PC-9 (cell line): ENCODE measurements at regions not wholly inside any gene's neighbourhood (a gene's known extent, or its start where the extent isn't known, plus 50 kb on each side); places are given as distances from the start of the nearest gene placed in this dataset.

Experiments used
- BruUV-seq: library from RNA; stranded (reverse); fragments of 400-500 nt; replicated peaks from 2 replicates; lab custom pipeline; 2021; lab: Mats Ljungman, UMichigan
- CTCF ChIA-PET: fragments of 300-600 bp; sonication (Branson Sonifier 250); formaldehyde crosslinking; loops from one replicate; lab custom pipeline; 2022; ENCODE audit warnings: antibody characterized with exemption; lab: Charles Lee
- POLR2A ChIA-PET: fragments of 300-600 bp; sonication (Branson Sonifier 250); formaldehyde crosslinking; loops from one replicate; lab custom pipeline; 2022; ENCODE audit warnings: antibody characterized with exemption; ENCODE audit not compliant: unreplicated experiment; lab: Charles Lee
- DNase-seq, 2 experiments: peaks; one replicate each; pipeline versions ENCODE4 v3.0.0 to v3.0.0-alpha.2; 2015 to 2022; ENCODE audit warnings: mixed read lengths in 1 of 2
- H2AFZ ChIP-seq: fragments of 200-600 bp; sonication (generic); 2 replicates; pipeline ENCODE4 v1.8.1; 2017; ENCODE audit warnings: antibody characterized with exemption
- H3F3A ChIP-seq: fragments of 200-600 bp; sonication (generic); 2 replicates; pipeline ENCODE4 v1.8.1; 2017; ENCODE audit warnings: antibody characterized with exemption, mild to moderate bottlenecking, low read depth; ENCODE audit not compliant: insufficient read depth
- H3K27ac ChIP-seq: fragments of 200-600 bp; sonication (generic); 2 replicates; pipeline ENCODE4 v1.6.1; 2016; ENCODE audit warnings: mixed run types
- H3K27me3 ChIP-seq: fragments of 200-600 bp; sonication (generic); 2 replicates; pipeline ENCODE4 v1.6.1; 2016; ENCODE audit warnings: low read depth, mixed run types; ENCODE audit not compliant: insufficient read depth
- H3K36me3 ChIP-seq: fragments of 200-600 bp; sonication (generic); 2 replicates; pipeline ENCODE4 v1.6.1; 2016; ENCODE audit warnings: low read depth, mixed run types
- H3K4me1 ChIP-seq: fragments of 200-600 bp; sonication (generic); replicated peaks from 2 replicates; pipeline ENCODE4 v1.6.1; 2016; ENCODE audit warnings: mixed run types; ENCODE audit not compliant: insufficient read depth
- H3K4me2 ChIP-seq: fragments of 200-600 bp; sonication (generic); 2 replicates; pipeline ENCODE4 v1.6.1; 2017; ENCODE audit warnings: mixed run types
- H3K4me3 ChIP-seq: fragments of 200-600 bp; sonication (generic); 2 replicates; pipeline ENCODE4 v1.6.1; 2016; ENCODE audit warnings: mixed run types
- H3K79me2 ChIP-seq: fragments of 200-600 bp; sonication (generic); 2 replicates; pipeline ENCODE4 v1.6.1; 2017; ENCODE audit warnings: low read depth, mixed run types
- H3K9me2 ChIP-seq: fragments of 200-600 bp; sonication (generic); 2 replicates; pipeline ENCODE4 v1.8.1; 2017; ENCODE audit warnings: mild to moderate bottlenecking; ENCODE audit not compliant: insufficient read depth
- H3K9me3 ChIP-seq: fragments of 200-600 bp; sonication (generic); 2 replicates; pipeline ENCODE4 v1.8.1; 2016; ENCODE audit warnings: low read depth; ENCODE audit not compliant: insufficient read depth
- H4K20me1 ChIP-seq: fragments of 200-600 bp; sonication (generic); 2 replicates; pipeline ENCODE4 v1.8.1; 2017; ENCODE audit not compliant: insufficient read depth
- CTCF ChIP-seq: fragments of 200-600 bp; sonication (generic); conservative IDR thresholded peaks from 2 replicates; pipeline ENCODE4 v1.6.1; 2017; ENCODE audit warnings: mixed run types, antibody characterized with exemption, mild to moderate bottlenecking, moderate library complexity
- EZH2 ChIP-seq: fragments of 200-600 bp; sonication (generic); IDR thresholded peaks from 2 replicates; pipeline ENCODE4 v1.8.0; 2017; ENCODE audit warnings: antibody characterized with exemption, low read depth
- intact Hi-C: fragments of 100-400 bp; cut with micrococcal nuclease; formaldehyde crosslinking; loops from one replicate; pipeline ENCODE4 v1.10.0; 2022; ENCODE audit not compliant: unreplicated experiment

GRCh38 chr9:88892724-88893123 lies 98.5 kb upstream of the S1PR3 start:
- Histone ChIP-seq H3K9me2 (no peaks in the 10 kb centered on the region), H3K4me1 (peaks cover 4% of the 10 kb centered on the region), H3F3A (no peaks in the 10 kb centered on the region), H2AFZ (no peak overlapping the region), H3K27ac (no peak overlapping the region), H3K4me3 (no peak overlapping the region), H3K9me3 (0 out of 2 replicates have a peak, but pooled peaks cover 4% of the 10 kb centered on the region), H3K79me2 (no peaks in the 10 kb centered on the region), H4K20me1 (no peaks in the 10 kb centered on the region), H3K27me3 (no peaks in the 10 kb centered on the region), H3K4me2 (no peak overlapping the region), H3K36me3 (no peaks in the 10 kb centered on the region)
- intact Hi-C loops = no loop called here
- ChIA-PET POLR2A (no interaction called here), CTCF (no interaction called here)
- no TSS peak for BruUV-seq
- no peak for DNase-seq
- TF ChIP-seq CTCF (no peak), EZH2 (no peak)

- Histone ChIP-seq H2AFZ (no peak overlapping the region), H3K4me2 (no peak overlapping the region), H3F3A (no peaks in the 10 kb centered on the region), H3K27ac (no peak overlapping the region), H3K79me2 (no peaks in the 10 kb centered on the region), H3K27me3 (no peaks in the 10 kb centered on the region), H3K9me2 (no peaks in the 10 kb centered on the region), H3K4me1 (no peaks in the 10 kb centered on the region), H3K4me3 (no peak overlapping the region), H3K36me3 (no peaks in the 10 kb centered on the region), H4K20me1 (no peaks in the 10 kb centered on the region), H3K9me3 (no peaks in the 10 kb centered on the region)
- POLR2A ChIA-PET = interaction anchor here (0.7 kb wide), 1 partner anchor 362 kb away, joined by 12 read pairs; the partner anchor contains the start of gene NXNL2
- BruUV-seq = no TSS peak
- TF ChIP-seq CTCF (no peak), EZH2 (no peak)
- no peak for DNase-seq
- intact Hi-C loops = no loop called here
- CTCF ChIA-PET = no interaction called here
Observed at GRCh38 chr9:88897081-88897480, 94.2 kb upstream of the S1PR3 start.

GRCh38 chr9:88898039-88898720 lies 93.1 kb upstream of the S1PR3 start:
- no peaks in the 10 kb centered on the region for H3K79me2 ChIP-seq
- H3K27ac ChIP-seq = no peak overlapping the region
- no peak overlapping the region for H3K4me2 ChIP-seq
- TF ChIP-seq CTCF = no peak
- TF ChIP-seq EZH2 = no peak
- H3K9me2 ChIP-seq = no peaks in the 10 kb centered on the region
- no peak for DNase-seq
- H3K27me3 ChIP-seq = no peaks in the 10 kb centered on the region
- no peaks in the 10 kb centered on the region for H3F3A ChIP-seq
- ChIA-PET CTCF (no interaction called here), POLR2A (no interaction called here)
- H3K4me1 ChIP-seq = no peaks in the 10 kb centered on the region
- no peaks in the 10 kb centered on the region for H4K20me1 ChIP-seq
- no peak overlapping the region for H3K4me3 ChIP-seq
- intact Hi-C loops = no loop called here
- H2AFZ ChIP-seq = no peak overlapping the region
- no peaks in the 10 kb centered on the region for H3K36me3 ChIP-seq
- no TSS peak for BruUV-seq
- H3K9me3 ChIP-seq = no peaks in the 10 kb centered on the region
